ENCODE measurements at regions not wholly inside any gene's neighbourhood (a gene's known extent, or its start where the extent isn't known, plus 50 kb on each side); places are given as distances from the start of the nearest gene placed in this dataset.

GRCh38 chr7:35446091-35446490, 192.2 kb upstream of the TBX20 start:
- DNase-seq (ENCODE audit: insufficient read length, low spot score): no peak
- no peak for FAIRE-seq
- TF ChIP-seq SPI1 (IDR thresholded peaks at IDR 0.05; ENCODE audit: low read depth, low read length): no peak
- TF ChIP-seq POLR2A (IDR thresholded peaks at IDR 0.05; ENCODE audit: low read depth, low read length): no peak
- TF ChIP-seq POU2F2 (IDR thresholded peaks at IDR 0.05; ENCODE audit: low read depth, low read length): no peak
- TF ChIP-seq TAF1 (IDR thresholded peaks at IDR 0.05; ENCODE audit: low read depth, low read length): no peak
- TF ChIP-seq POLR2AphosphoS5 (IDR thresholded peaks at IDR 0.05; ENCODE audit: low read depth, low read length): no peak
- no peak for TF ChIP-seq PAX5 (IDR thresholded peaks at IDR 0.05; ENCODE audit: insufficient read depth, low read length, severe bottlenecking)

GRCh38 chr7:35437619-35438275, 183.8 kb upstream of the TBX20 start:
- FAIRE-seq: no peak
- no peak for TF ChIP-seq POLR2A (IDR thresholded peaks at IDR 0.05; ENCODE audit: low read depth, low read length)
- TF ChIP-seq PAX5 (IDR thresholded peaks at IDR 0.05; ENCODE audit: insufficient read depth, low read length, severe bottlenecking): no peak
- TF ChIP-seq POLR2AphosphoS5 (IDR thresholded peaks at IDR 0.05; ENCODE audit: low read depth, low read length): no peak
- no peak for TF ChIP-seq TAF1 (IDR thresholded peaks at IDR 0.05; ENCODE audit: low read depth, low read length)
- no peak for TF ChIP-seq SPI1 (IDR thresholded peaks at IDR 0.05; ENCODE audit: low read depth, low read length)
- TF ChIP-seq POU2F2 (IDR thresholded peaks at IDR 0.05; ENCODE audit: low read depth, low read length): no peak
- no peak for DNase-seq (ENCODE audit: insufficient read length, low spot score)

- no peak for TF ChIP-seq POU2F2 (IDR thresholded peaks at IDR 0.05; ENCODE audit: low read depth, low read length)
- TF ChIP-seq PAX5 (IDR thresholded peaks at IDR 0.05; ENCODE audit: insufficient read depth, low read length, severe bottlenecking): no peak
- TF ChIP-seq TAF1 (IDR thresholded peaks at IDR 0.05; ENCODE audit: low read depth, low read length): no peak
- no peak for TF ChIP-seq POLR2AphosphoS5 (IDR thresholded peaks at IDR 0.05; ENCODE audit: low read depth, low read length)
- no peak for TF ChIP-seq POLR2A (IDR thresholded peaks at IDR 0.05; ENCODE audit: low read depth, low read length)
- no peak for TF ChIP-seq SPI1 (IDR thresholded peaks at IDR 0.05; ENCODE audit: low read depth, low read length)
- no peak for FAIRE-seq
- no peak for DNase-seq (ENCODE audit: insufficient read length, low spot score)
Measured at GRCh38 chr7:35436452-35436851, 182.6 kb upstream of the TBX20 start.

GRCh38 chr7:35430547-35431153, 176.8 kb upstream of the TBX20 start:
- no peak for DNase-seq (ENCODE audit: insufficient read length, low spot score)
- TF ChIP-seq TAF1 (IDR thresholded peaks at IDR 0.05; ENCODE audit: low read depth, low read length): no peak
- TF ChIP-seq POU2F2 (IDR thresholded peaks at IDR 0.05; ENCODE audit: low read depth, low read length): no peak
- no peak for TF ChIP-seq POLR2A (IDR thresholded peaks at IDR 0.05; ENCODE audit: low read depth, low read length)
- no peak for TF ChIP-seq PAX5 (IDR thresholded peaks at IDR 0.05; ENCODE audit: insufficient read depth, low read length, severe bottlenecking)
- TF ChIP-seq SPI1 (IDR thresholded peaks at IDR 0.05; ENCODE audit: low read depth, low read length): no peak
- TF ChIP-seq POLR2AphosphoS5 (IDR thresholded peaks at IDR 0.05; ENCODE audit: low read depth, low read length): no peak
- FAIRE-seq: no peak

- TF ChIP-seq SPI1 (IDR thresholded peaks at IDR 0.05; ENCODE audit: low read depth, low read length): no peak
- TF ChIP-seq POLR2AphosphoS5 (IDR thresholded peaks at IDR 0.05; ENCODE audit: low read depth, low read length): no peak
- TF ChIP-seq PAX5 (IDR thresholded peaks at IDR 0.05; ENCODE audit: insufficient read depth, low read length, severe bottlenecking): no peak
- no peak for TF ChIP-seq TAF1 (IDR thresholded peaks at IDR 0.05; ENCODE audit: low read depth, low read length)
- TF ChIP-seq POU2F2 (IDR thresholded peaks at IDR 0.05; ENCODE audit: low read depth, low read length): no peak
- TF ChIP-seq POLR2A (IDR thresholded peaks at IDR 0.05; ENCODE audit: low read depth, low read length): no peak
- FAIRE-seq: peak; percentile 50
Measured at GRCh38 chr7:35424869-35425495, 171.1 kb upstream of the TBX20 start.

GRCh38 chr7:35424440-35424839, 170.5 kb upstream of the TBX20 start:
- FAIRE-seq (no peak), DNase-seq (ENCODE audit: insufficient read length, low spot score) (no peak)
- TF ChIP-seq PAX5 (IDR thresholded peaks at IDR 0.05; ENCODE audit: insufficient read depth, low read length, severe bottlenecking) (no peak), POLR2AphosphoS5 (IDR thresholded peaks at IDR 0.05; ENCODE audit: low read depth, low read length) (no peak), POLR2A (IDR thresholded peaks at IDR 0.05; ENCODE audit: low read depth, low read length) (no peak), SPI1 (IDR thresholded peaks at IDR 0.05; ENCODE audit: low read depth, low read length) (no peak), TAF1 (IDR thresholded peaks at IDR 0.05; ENCODE audit: low read depth, low read length) (no peak), POU2F2 (IDR thresholded peaks at IDR 0.05; ENCODE audit: low read depth, low read length) (no peak)

More at GRCh38 chr7:35424869-35425495, 171.1 kb upstream of the TBX20 start:
- peak; percentile 42 for DNase-seq (ENCODE audit: insufficient read length, low spot score)

- DNase-seq (ENCODE audit: insufficient read length, low spot score) (no peak), FAIRE-seq (no peak)
- TF ChIP-seq POLR2AphosphoS5 (IDR thresholded peaks at IDR 0.05; ENCODE audit: low read depth, low read length) (no peak), SPI1 (IDR thresholded peaks at IDR 0.05; ENCODE audit: low read depth, low read length) (no peak), PAX5 (IDR thresholded peaks at IDR 0.05; ENCODE audit: insufficient read depth, low read length, severe bottlenecking) (no peak), POU2F2 (IDR thresholded peaks at IDR 0.05; ENCODE audit: low read depth, low read length) (no peak), POLR2A (IDR thresholded peaks at IDR 0.05; ENCODE audit: low read depth, low read length) (no peak), TAF1 (IDR thresholded peaks at IDR 0.05; ENCODE audit: low read depth, low read length) (no peak)
Measured at GRCh38 chr7:35422715-35423114, 168.8 kb upstream of the TBX20 start.

GRCh38 chr7:35420656-35421055, 166.8 kb upstream of the TBX20 start:
- no peak for TF ChIP-seq SPI1 (IDR thresholded peaks at IDR 0.05; ENCODE audit: low read depth, low read length)
- FAIRE-seq: no peak
- DNase-seq (ENCODE audit: insufficient read length, low spot score): no peak

GRCh38 chr7:35419391-35419755, 165.5 kb upstream of the TBX20 start:
- no peak for DNase-seq (ENCODE audit: insufficient read length, low spot score)
- no peak for TF ChIP-seq TAF1 (IDR thresholded peaks at IDR 0.05; ENCODE audit: low read depth, low read length)
- no peak for TF ChIP-seq POU2F2 (IDR thresholded peaks at IDR 0.05; ENCODE audit: low read depth, low read length)
- TF ChIP-seq POLR2A (IDR thresholded peaks at IDR 0.05; ENCODE audit: low read depth, low read length): no peak
- no peak for TF ChIP-seq POLR2AphosphoS5 (IDR thresholded peaks at IDR 0.05; ENCODE audit: low read depth, low read length)
- TF ChIP-seq SPI1 (IDR thresholded peaks at IDR 0.05; ENCODE audit: low read depth, low read length): no peak
- TF ChIP-seq PAX5 (IDR thresholded peaks at IDR 0.05; ENCODE audit: insufficient read depth, low read length, severe bottlenecking): no peak
- no peak for FAIRE-seq

Data from GM12891 (cell line).